Prostate gland (tissue), 2 donors: ENCODE measurements at regions not wholly inside any gene's neighbourhood (a gene's known extent, or its start where the extent isn't known, plus 50 kb on each side); places are given as distances from the start of the nearest gene placed in this dataset.

ENCODE experiments used
- CTCF ChIP-seq, 4 experiments: fragments of 200-600 bp in 2 of 4; fragments of 450-650 bp in 2 of 4; sonication (generic) in 2 of 4; IDR thresholded peaks; 1 replicate in 3 of 4; 2 replicates in 1 of 4; pipeline ENCODE4 v1.5.1; 2016 to 2019; ENCODE audit warnings: antibody characterized with exemption in 4 of 4, mild to moderate bottlenecking in 2 of 4, moderate library complexity in 2 of 4
- POLR2A ChIP-seq: fragments of 450-650 bp; IDR thresholded peaks from one replicate; pipeline ENCODE4 v1.6.1; 2016; ENCODE audit warnings: antibody characterized with exemption, mild to moderate bottlenecking
- POLR2AphosphoS5 ChIP-seq: sonication (generic); formaldehyde crosslinking; IDR thresholded peaks from one replicate; pipeline ENCODE4 v1.6.1; 2017; ENCODE audit warnings: antibody characterized with exemption

- TF ChIP-seq CTCF (IDR thresholded peaks at IDR 0.05) (no peak), POLR2A (no peak), POLR2AphosphoS5 (no peak)
Observed at GRCh38 chr5:99191206-99191745, 262.5 kb upstream of the CHD1 start.
